Neural progenitor cell (in vitro differentiated cells): ENCODE measurements at regions not wholly inside any gene's neighbourhood (a gene's known extent, or its start where the extent isn't known, plus 50 kb on each side); places are given as distances from the start of the nearest gene placed in this dataset.
"Not testable (repeated sequence)": the region's sequence is repeated elsewhere in the genome, so short reads cannot be mapped to it uniquely, and the experiment has no call there.

Experiments
- DNase-seq: peaks from one replicate; pipeline ENCODE4 v3.0.0-alpha.2; 2016; ENCODE audit warnings: low spot score
- H2AFZ ChIP-seq: fragments of 200-600 bp; sonication (generic); replicated peaks from 2 replicates; pipeline ENCODE4 v1.6.1; 2016; ENCODE audit warnings: antibody characterized with exemption
- H3F3A ChIP-seq: fragments of 200-600 bp; sonication (generic); 2 replicates; pipeline ENCODE4 v1.6.1; 2016; ENCODE audit warnings: antibody characterized with exemption, low read depth
- H3K27ac ChIP-seq: fragments of 200-600 bp; sonication (generic); 2 replicates; pipeline ENCODE4 v1.5.1; 2016; ENCODE audit warnings: mild to moderate bottlenecking
- H3K27me3 ChIP-seq: fragments of 200-600 bp; sonication (generic); 2 replicates; pipeline ENCODE4 v1.6.1; 2016; ENCODE audit warnings: mild to moderate bottlenecking, moderate library complexity
- H3K36me3 ChIP-seq: fragments of 200-600 bp; sonication (generic); 2 replicates; pipeline ENCODE4 v1.5.1; 2016
- H3K4me1 ChIP-seq: fragments of 200-600 bp; sonication (generic); 2 replicates; pipeline ENCODE4 v1.6.1; 2016; ENCODE audit warnings: mixed run types
- H3K4me2 ChIP-seq: fragments of 200-600 bp; sonication (generic); 2 replicates; pipeline ENCODE4 v1.6.1; 2016
- H3K4me3 ChIP-seq: fragments of 200-600 bp; sonication (generic); 2 replicates; pipeline ENCODE4 v1.5.1; 2016
- H3K79me2 ChIP-seq: fragments of 200-600 bp; sonication (generic); 2 replicates; pipeline ENCODE4 v1.6.1; 2016; ENCODE audit warnings: low read depth
- H3K9ac ChIP-seq: fragments of 200-600 bp; sonication (generic); 2 replicates; pipeline ENCODE4 v1.6.1; 2016
- H3K9me3 ChIP-seq: fragments of 200-600 bp; sonication (generic); 2 replicates; pipeline ENCODE4 v1.5.1; 2016; ENCODE audit warnings: low read depth
- H4K20me1 ChIP-seq: fragments of 200-600 bp; sonication (generic); 2 replicates; pipeline ENCODE4 v1.6.1; 2016; ENCODE audit warnings: low read depth
- H3K27ac Mint-ChIP-seq: 3 replicates; pipeline ENCODE4 v1.8.0; 2021; ENCODE audit warnings: mixed read lengths
- H3K27me3 Mint-ChIP-seq: 2 replicates; pipeline ENCODE4 v1.8.0; 2022; ENCODE audit warnings: low read depth, mild to moderate bottlenecking, inconsistent platforms, moderate library complexity, mixed read lengths; ENCODE audit not compliant: insufficient read depth
- H3K36me3 Mint-ChIP-seq: 3 replicates; pipeline ENCODE4 v1.8.0; 2021; ENCODE audit warnings: mixed read lengths
- H3K4me1 Mint-ChIP-seq: 3 replicates; pipeline ENCODE4 v1.8.0; 2021; ENCODE audit warnings: mixed read lengths
- H3K4me3 Mint-ChIP-seq: 3 replicates; pipeline ENCODE4 v1.8.0; 2021; ENCODE audit warnings: mild to moderate bottlenecking, moderate library complexity, mixed read lengths
- H3K9me3 Mint-ChIP-seq: 3 replicates; pipeline ENCODE4 v1.8.0; 2020; ENCODE audit warnings: mixed read lengths
- CTCF ChIP-seq: fragments of 200-600 bp; sonication (generic); IDR thresholded peaks from 2 replicates; pipeline ENCODE4 v1.5.1; 2017; ENCODE audit warnings: antibody characterized with exemption, mild to moderate bottlenecking
- EZH2 ChIP-seq: fragments of 200-600 bp; sonication (generic); IDR thresholded peaks from 2 replicates; pipeline ENCODE4 v1.6.1; 2017; ENCODE audit warnings: antibody characterized with exemption, mild to moderate bottlenecking, moderate library complexity
- EZH2phosphoT487 ChIP-seq: fragments of 200-600 bp; sonication (generic); IDR thresholded peaks from 2 replicates; pipeline ENCODE4 v1.6.1; 2017; ENCODE audit warnings: antibody characterized with exemption

DNA sequence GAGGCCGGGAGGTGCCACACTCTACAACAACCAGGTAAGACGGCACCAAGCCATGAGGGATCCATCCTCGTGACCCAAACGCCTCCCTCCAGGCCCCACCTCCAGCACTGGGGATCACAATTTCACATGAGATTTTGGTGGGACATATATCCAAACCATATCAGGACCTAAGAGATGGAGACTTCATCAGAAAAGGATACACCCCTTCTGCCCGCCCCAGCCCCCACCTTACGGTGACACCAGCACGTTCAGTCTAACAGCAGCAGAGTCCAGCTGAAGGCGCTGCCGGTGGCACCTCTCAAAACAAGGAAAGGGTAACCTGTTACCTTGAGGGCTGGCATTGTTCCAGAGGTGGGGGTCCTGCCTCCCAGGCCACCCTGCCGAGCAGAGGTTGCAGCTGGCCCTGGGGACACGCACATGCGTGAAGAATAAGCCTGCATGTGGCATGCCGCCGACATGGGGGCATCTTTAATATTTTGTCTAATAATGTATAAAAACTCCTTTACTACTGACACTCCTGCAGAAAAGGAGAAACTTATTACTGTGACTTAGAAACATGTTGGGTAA lies 154.4 kb downstream of the GALR1 start:
- no peak overlapping the region for H3K4me2 ChIP-seq
- no peaks in the 10 kb centered on the region for H3K9me3 ChIP-seq
- H3K4me3 ChIP-seq, result no peak overlapping the region
- H3K79me2 ChIP-seq, result no peaks in the 10 kb centered on the region
- Mint-ChIP-seq H3K27me3 (no peaks in the 10 kb centered on the region), H3K9me3 (no peaks in the 10 kb centered on the region), H3K4me1 (no peaks in the 10 kb centered on the region), H3K36me3 (no peaks in the 10 kb centered on the region), H3K27ac (no peak overlapping the region), H3K4me3 (no peak overlapping the region)
- H3K9ac ChIP-seq, result no peak overlapping the region
- no peak overlapping the region for H3K27ac ChIP-seq
- H4K20me1 ChIP-seq, result no peaks in the 10 kb centered on the region
- H3K4me1 ChIP-seq, result no peaks in the 10 kb centered on the region
- H2AFZ ChIP-seq, result no peak overlapping the region
- H3K36me3 ChIP-seq, result no peaks in the 10 kb centered on the region
- no peak for DNase-seq
- no peaks in the 10 kb centered on the region for H3K27me3 ChIP-seq
- H3F3A ChIP-seq, result no peaks in the 10 kb centered on the region
- TF ChIP-seq EZH2phosphoT487, result no peak
- no peak for TF ChIP-seq EZH2

DNA sequence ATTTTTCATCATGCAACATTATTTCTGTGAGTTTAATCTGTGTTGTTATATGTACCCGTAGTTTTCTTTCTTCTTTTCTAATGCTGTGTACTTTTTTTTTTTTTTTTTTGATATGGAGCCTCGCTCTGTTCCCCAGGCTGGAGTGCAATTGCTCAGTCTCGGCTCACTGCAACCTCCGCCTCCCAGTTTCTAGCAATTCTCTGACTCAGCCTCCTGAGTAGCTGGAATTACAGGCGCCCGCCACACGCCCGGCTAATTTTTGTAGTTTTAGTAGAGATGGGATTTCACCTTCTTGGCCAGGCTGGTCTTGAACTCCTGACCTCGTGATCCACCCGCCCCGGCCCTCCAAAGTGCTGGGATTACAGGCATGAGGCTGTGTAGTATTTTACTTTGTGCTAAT lies 155.4 kb downstream of the GALR1 start:
- no peaks in the 10 kb centered on the region for H3K27me3 Mint-ChIP-seq
- H3K36me3 ChIP-seq, result no peaks in the 10 kb centered on the region
- H3K4me1 Mint-ChIP-seq, result no peaks in the 10 kb centered on the region
- no peak for DNase-seq
- H4K20me1 ChIP-seq, result no peaks in the 10 kb centered on the region
- no peaks in the 10 kb centered on the region for H3F3A ChIP-seq
- H3K4me2 ChIP-seq, result no peak overlapping the region
- no peaks in the 10 kb centered on the region for H3K4me1 ChIP-seq
- H3K27ac ChIP-seq, result no peak overlapping the region
- H3K9me3 Mint-ChIP-seq, result no peaks in the 10 kb centered on the region
- no peaks in the 10 kb centered on the region for H3K9me3 ChIP-seq
- no peaks in the 10 kb centered on the region for H3K27me3 ChIP-seq
- TF ChIP-seq CTCF, result no peak
- H3K9ac ChIP-seq, result no peak overlapping the region
- no peak overlapping the region for H3K4me3 ChIP-seq
- H2AFZ ChIP-seq, result no peak overlapping the region
- H3K4me3 Mint-ChIP-seq, result no peak overlapping the region
- H3K27ac Mint-ChIP-seq, result no peak overlapping the region
- no peaks in the 10 kb centered on the region for H3K36me3 Mint-ChIP-seq
- no peaks in the 10 kb centered on the region for H3K79me2 ChIP-seq

DNA sequence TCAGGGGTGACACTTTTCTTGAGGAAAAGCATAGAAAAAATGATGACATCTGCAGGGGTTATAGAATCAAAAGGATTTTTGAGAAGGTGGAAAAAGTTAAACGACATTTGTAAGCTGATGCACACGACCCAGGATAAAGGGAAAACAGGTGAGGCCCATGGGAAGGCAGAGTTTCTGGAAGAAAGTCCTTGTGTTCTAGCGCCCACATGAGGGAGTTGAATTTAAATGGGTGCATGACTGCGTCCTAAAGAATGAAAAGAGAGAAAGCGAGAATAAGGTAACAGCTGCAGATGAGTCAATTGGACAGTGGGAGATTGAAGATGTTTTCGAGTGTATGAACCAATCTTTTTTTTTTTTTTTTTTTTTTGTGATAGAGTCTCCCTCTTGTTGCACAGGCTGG lies 158.1 kb downstream of the GALR1 start:
- Histone ChIP-seq H3K27ac (no peak overlapping the region), H3K9ac (no peak overlapping the region), H2AFZ (peak overlapping the region; percentile 18), H3K4me1 (no peaks in the 10 kb centered on the region), H3K27me3 (no peaks in the 10 kb centered on the region), H3K9me3 (no peaks in the 10 kb centered on the region), H3K4me3 (no peak overlapping the region), H3F3A (no peaks in the 10 kb centered on the region), H3K79me2 (no peaks in the 10 kb centered on the region), H4K20me1 (no peaks in the 10 kb centered on the region), H3K4me2 (no peak overlapping the region), H3K36me3 (no peaks in the 10 kb centered on the region)
- H3K36me3 Mint-ChIP-seq, result no peaks in the 10 kb centered on the region
- no peaks in the 10 kb centered on the region for H3K4me1 Mint-ChIP-seq
- no peak overlapping the region for H3K4me3 Mint-ChIP-seq
- TF ChIP-seq EZH2phosphoT487 (no peak), CTCF (peak; percentile 30)
- H3K27me3 Mint-ChIP-seq, result no peaks in the 10 kb centered on the region
- no peak for DNase-seq
- no peaks in the 10 kb centered on the region for H3K9me3 Mint-ChIP-seq
- no peak overlapping the region for H3K27ac Mint-ChIP-seq

GRCh38 chr18:77421546-77421945 lies 171.9 kb downstream of the GALR1 start:
- peaks cover 13% of the 10 kb centered on the region for H3K4me1 Mint-ChIP-seq
- H3K27ac ChIP-seq, result peak overlapping the region; percentile 53
- H3K36me3 Mint-ChIP-seq, H3K79me2 ChIP-seq, H3K27me3 ChIP-seq, DNase-seq, H3K36me3 ChIP-seq, H3F3A ChIP-seq, H3K9me3 Mint-ChIP-seq, H3K9me3 ChIP-seq, H4K20me1 ChIP-seq, H3K27me3 Mint-ChIP-seq: not testable (repeated sequence)
- H3K4me3 Mint-ChIP-seq, result peak overlapping the region; percentile 92
- peak overlapping the region; percentile 58 for H3K9ac ChIP-seq
- H3K4me2 ChIP-seq, result peak overlapping the region; percentile 92
- peak overlapping the region; percentile 79 for H2AFZ ChIP-seq
- peak overlapping the region; percentile 73 for H3K4me3 ChIP-seq
- H3K27ac Mint-ChIP-seq, result peak overlapping the region; percentile 99
- H3K4me1 ChIP-seq, result peaks cover 13% of the 10 kb centered on the region
